H9 (cell line): ENCODE measurements at regions not wholly inside any gene's neighbourhood (a gene's known extent, or its start where the extent isn't known, plus 50 kb on each side); places are given as distances from the start of the nearest gene placed in this dataset.

ENCODE experiments used
- DNase-seq: peaks from one replicate; pipeline ENCODE4 v3.0.0-alpha.2; 2017
- H2AFZ ChIP-seq: one replicate; pipeline ENCODE4 v1.6.1; 2013; ENCODE audit warnings: mild to moderate bottlenecking, low read length, control low read depth, moderate library complexity
- H2AK5ac ChIP-seq: 2 replicates; pipeline ENCODE4 v1.6.1; 2013; ENCODE audit warnings: low read length, control low read depth, mixed read lengths; ENCODE audit not compliant: insufficient read length
- H2BK120ac ChIP-seq: one replicate; pipeline ENCODE4 v1.6.1; 2013; ENCODE audit warnings: low read depth, mild to moderate bottlenecking, low read length, control low read depth, inconsistent platforms; ENCODE audit not compliant: poor library complexity, severe bottlenecking
- H2BK12ac ChIP-seq: 2 replicates; pipeline ENCODE4 v1.6.1; 2013; ENCODE audit warnings: low read length, control low read depth, mixed read lengths, low read depth; ENCODE audit not compliant: insufficient read length
- H2BK15ac ChIP-seq: 2 replicates; pipeline ENCODE4 v1.6.1; 2013; ENCODE audit warnings: low read depth, low read length, control low read depth
- H2BK20ac ChIP-seq: one replicate; pipeline ENCODE4 v1.6.1; 2013; ENCODE audit warnings: low read depth, mild to moderate bottlenecking, low read length, control low read depth, inconsistent platforms; ENCODE audit not compliant: poor library complexity, severe bottlenecking
- H2BK5ac ChIP-seq: 2 replicates; pipeline ENCODE4 v1.6.1; 2013; ENCODE audit warnings: low read length, control low read depth, mixed read lengths; ENCODE audit not compliant: insufficient read length
- H3K14ac ChIP-seq: 2 replicates; pipeline ENCODE4 v1.6.1; 2013; ENCODE audit warnings: low read length, control low read depth; ENCODE audit not compliant: insufficient read depth
- H3K18ac ChIP-seq: 2 replicates; pipeline ENCODE4 v1.6.1; 2013; ENCODE audit warnings: low read depth, mild to moderate bottlenecking, mixed read lengths, low read length, control low read depth; ENCODE audit not compliant: insufficient read length
- H3K23ac ChIP-seq: 2 replicates; pipeline ENCODE4 v1.6.1; 2013; ENCODE audit warnings: low read length, control low read depth, mixed read lengths, low read depth; ENCODE audit not compliant: insufficient read length
- H3K23me2 ChIP-seq: 2 replicates; pipeline ENCODE4 v1.6.1; 2013; ENCODE audit warnings: low read depth, mild to moderate bottlenecking, mixed read lengths, low read length, control low read depth; ENCODE audit not compliant: insufficient read length, poor library complexity, severe bottlenecking
- H3K27ac ChIP-seq: 2 replicates; pipeline ENCODE4 v1.5.1; 2013; ENCODE audit warnings: low read length, control low read depth, mixed read lengths, low read depth; ENCODE audit not compliant: insufficient read length
- H3K27me3 ChIP-seq: 2 replicates; pipeline ENCODE4 v1.6.1; 2013; ENCODE audit warnings: low read length, control low read depth, inconsistent platforms; ENCODE audit not compliant: insufficient read depth
- H3K4ac ChIP-seq: 2 replicates; pipeline ENCODE4 v1.6.1; 2013; ENCODE audit warnings: low read depth, mild to moderate bottlenecking, control low read depth, inconsistent platforms, low read length, moderate library complexity
- H3K4me1 ChIP-seq: 2 replicates; pipeline ENCODE4 v1.6.1; 2013; ENCODE audit warnings: low read length, control low read depth, inconsistent platforms; ENCODE audit not compliant: insufficient read depth
- H3K4me2 ChIP-seq: 2 replicates; pipeline ENCODE4 v1.6.1; 2013; ENCODE audit warnings: low read length, control low read depth, mixed read lengths; ENCODE audit not compliant: insufficient read length, insufficient read depth
- H3K56ac ChIP-seq: 2 replicates; pipeline ENCODE4 v1.6.1; 2013; ENCODE audit warnings: low read depth, mild to moderate bottlenecking, mixed read lengths, low read length, control low read depth; ENCODE audit not compliant: insufficient read length
- H3K79me1 ChIP-seq: 2 replicates; pipeline ENCODE4 v1.6.1; 2013; ENCODE audit warnings: low read depth, mild to moderate bottlenecking, moderate library complexity, low read length, control low read depth, inconsistent platforms; ENCODE audit not compliant: insufficient read depth, poor library complexity, severe bottlenecking
- H3K79me2 ChIP-seq: 2 replicates; pipeline ENCODE4 v1.6.1; 2013; ENCODE audit warnings: low read length, control low read depth, inconsistent platforms; ENCODE audit not compliant: insufficient read depth
- H3K9ac ChIP-seq: 2 replicates; pipeline ENCODE4 v1.6.1; 2013; ENCODE audit warnings: low read length, control low read depth, mixed read lengths; ENCODE audit not compliant: insufficient read length; ENCODE audit errors: extremely low read depth
- H3K9me3 ChIP-seq: one replicate; pipeline ENCODE4 v1.6.1; 2013; ENCODE audit warnings: low read depth, low read length, inconsistent platforms; ENCODE audit not compliant: control insufficient read depth
- H3T11ph ChIP-seq: one replicate; pipeline ENCODE4 v1.6.1; 2013; ENCODE audit warnings: mild to moderate bottlenecking, low read length, control low read depth, inconsistent platforms
- H4K20me1 ChIP-seq: one replicate; pipeline ENCODE4 v1.6.1; 2013; ENCODE audit not compliant: control insufficient read depth, insufficient read length, insufficient read depth
- H4K5ac ChIP-seq: 2 replicates; pipeline ENCODE4 v1.6.1; 2013; ENCODE audit warnings: low read depth, mild to moderate bottlenecking, mixed read lengths, low read length, control low read depth; ENCODE audit not compliant: insufficient read length
- H4K8ac ChIP-seq: replicated peaks from 2 replicates; pipeline ENCODE4 v1.6.1; 2013; ENCODE audit warnings: low read length, control low read depth, mixed read lengths, low read depth; ENCODE audit not compliant: insufficient read length
- H4K91ac ChIP-seq: 2 replicates; pipeline ENCODE4 v1.6.1; 2013; ENCODE audit warnings: low read depth, mild to moderate bottlenecking, moderate library complexity, mixed read lengths, low read length, control low read depth; ENCODE audit not compliant: insufficient read length
- H3K27ac Mint-ChIP-seq, 3 experiments: 2 replicates in 2 of 3; 3 replicates in 1 of 3; pipeline ENCODE4 v1.8.0; 2020 to 2021; ENCODE audit warnings: mixed read lengths in 3 of 3, mild to moderate bottlenecking in 1 of 3, moderate library complexity in 1 of 3
- H3K27me3 Mint-ChIP-seq: 2 replicates; pipeline ENCODE4 v1.8.0; 2021; ENCODE audit warnings: low read depth, mild to moderate bottlenecking, moderate library complexity, mixed read lengths
- H3K36me3 Mint-ChIP-seq, 3 experiments: 2 replicates in 2 of 3; 3 replicates in 1 of 3; pipeline ENCODE4 v1.8.0; 2020 to 2021; ENCODE audit warnings: low read depth in 3 of 3, mixed read lengths in 3 of 3; ENCODE audit not compliant: insufficient read depth in 1 of 3
- H3K4me1 Mint-ChIP-seq, 2 experiments: 2 replicates each; pipeline ENCODE4 v1.8.0; 2020; ENCODE audit warnings: mixed read lengths in 2 of 2
- H3K4me3 Mint-ChIP-seq, 2 experiments: 2 replicates in 1 of 2; 3 replicates in 1 of 2; pipeline ENCODE4 v1.8.0; 2020 to 2021; ENCODE audit warnings: mild to moderate bottlenecking in 2 of 2, mixed read lengths in 2 of 2, moderate library complexity in 1 of 2
- H3K9me3 Mint-ChIP-seq, 2 experiments: 2 replicates in 1 of 2; 3 replicates in 1 of 2; pipeline ENCODE4 v1.8.0; 2020; ENCODE audit warnings: mild to moderate bottlenecking in 2 of 2, mixed read lengths in 2 of 2, moderate library complexity in 1 of 2
- CTCF ChIP-seq: fragments of 200-600 bp; sonication (generic); conservative IDR thresholded peaks from 3 replicates; pipeline ENCODE4 v1.8.0; 2021; ENCODE audit warnings: antibody characterized with exemption, mild to moderate bottlenecking
- WGBS: extraction: QIAGEN DNeasy Blood & Tissue Kit; methylation state at CpG from one replicate; pipeline ENCODE4 v1.1.7; 2013; ENCODE audit warnings: missing lambda C conversion rate, low lambda C conversion rate, mixed read lengths; ENCODE audit not compliant: insufficient read length; ENCODE audit errors: extremely low coverage; 5-methylcytosine and 5-hydroxymethylcytosine counted together

GRCh38 chr7:142592664-142593063 lies 156.6 kb upstream of the PRSS1 start:
- no peak overlapping the region for H3K27ac ChIP-seq
- no peak overlapping the region for H2BK20ac ChIP-seq
- no peak overlapping the region for H3K27ac Mint-ChIP-seq
- H3K4me1 Mint-ChIP-seq, result peaks cover 0 to 3% of the 10 kb centered on the region in 2 experiments; a peak in 1 of 4 replicates
- no peak overlapping the region for H3K4me3 Mint-ChIP-seq
- no peaks in the 10 kb centered on the region for H3K9me3 Mint-ChIP-seq
- H3K79me2 ChIP-seq, result no peaks in the 10 kb centered on the region
- H3K27me3 ChIP-seq, result no peaks in the 10 kb centered on the region; the same call in 1 of the 2 replicates
- H2BK15ac ChIP-seq, result no peak overlapping the region
- no peak overlapping the region for H3K4ac ChIP-seq
- no peaks in the 10 kb centered on the region for H4K20me1 ChIP-seq
- WGBS, result no CpG with 5 or more reads among the region's 3 CpGs
- H3K18ac ChIP-seq, result no peak overlapping the region
- peaks cover 14% of the 10 kb centered on the region for H3K27me3 Mint-ChIP-seq
- H3K14ac ChIP-seq, result no peak overlapping the region
- no peak overlapping the region for H3K56ac ChIP-seq
- no peaks in the 10 kb centered on the region for H3K9me3 ChIP-seq
- H2BK12ac ChIP-seq, result no peak overlapping the region
- H2AK5ac ChIP-seq, result no peak overlapping the region
- no peak overlapping the region for H4K91ac ChIP-seq
- H3K9ac ChIP-seq, result no peak overlapping the region
- no peaks in the 10 kb centered on the region for H3K23me2 ChIP-seq
- DNase-seq, result no peak
- H3K79me1 ChIP-seq, result no peaks in the 10 kb centered on the region
- no peak overlapping the region for H2AFZ ChIP-seq
- no peak overlapping the region for H2BK5ac ChIP-seq
- H3K4me1 ChIP-seq, result no peaks in the 10 kb centered on the region
- no peaks in the 10 kb centered on the region for H3K36me3 Mint-ChIP-seq
- no peak overlapping the region for H3K4me2 ChIP-seq
- no peak overlapping the region for H2BK120ac ChIP-seq
- TF ChIP-seq CTCF, result no peak
- H4K8ac ChIP-seq, result no peak overlapping the region
- no peak overlapping the region for H3T11ph ChIP-seq
- no peak overlapping the region for H4K5ac ChIP-seq
- H3K23ac ChIP-seq, result no peak overlapping the region
